ENCODE measurements at regions not wholly inside any gene's neighbourhood (a gene's known extent, or its start where the extent isn't known, plus 50 kb on each side); places are given as distances from the start of the nearest gene placed in this dataset.

DNA sequence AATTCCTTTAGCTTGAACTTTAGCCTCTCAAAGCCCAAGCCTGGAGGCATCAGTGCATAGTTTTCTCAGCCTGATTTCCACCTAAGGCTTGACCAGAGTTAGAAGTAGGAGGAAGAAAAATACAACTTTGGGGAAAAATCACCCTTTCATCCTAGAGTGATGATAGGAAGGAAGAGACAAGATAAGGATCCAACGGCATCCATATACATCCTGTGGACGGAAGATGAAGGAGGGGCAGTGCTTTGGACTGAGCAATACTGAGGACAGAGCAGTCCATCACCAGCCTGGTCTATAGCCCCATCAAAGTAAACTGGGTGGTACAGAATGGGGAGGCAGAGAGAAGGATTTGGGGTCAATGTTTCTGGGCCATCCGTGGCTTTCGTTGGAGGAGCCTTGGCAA is 247.9 kb downstream of the FAM76B start:
- Mint-ChIP-seq H3K27ac (no peak overlapping the region), H3K9me3 (no peaks in the 10 kb centered on the region), H3K4me3 (no peak overlapping the region), H3K36me3 (ENCODE audit: low read depth) (no peaks in the 10 kb centered on the region), H3K27me3 (no peaks in the 10 kb centered on the region), H3K4me1 (ENCODE audit: low read depth) (peaks cover 4% of the 10 kb centered on the region)
- Histone ChIP-seq H3K36me3 (ENCODE audit: insufficient read depth, low read length) (no peaks in the 10 kb centered on the region), H3K4me1 (ENCODE audit: insufficient read depth, low read length) (no peaks in the 10 kb centered on the region), H3K4me3 (ENCODE audit: low read length) (no peak overlapping the region), H3K27ac (ENCODE audit: low read depth in 1 of 2, low read length in 2 of 2) (no peak overlapping the region), H3K27me3 (ENCODE audit: control insufficient read depth in 1 of 2, insufficient read depth in 2 of 2, low read length in 2 of 2) (no peaks in the 10 kb centered on the region), H3K9me3 (ENCODE audit: control insufficient read depth in 1 of 2, insufficient read depth in 1 of 2, low read length in 2 of 2) (no peaks in the 10 kb centered on the region)
- DNase-seq (no peak), ATAC-seq (ENCODE audit: poor library complexity) (no peak)
- ChIA-PET CTCF (interaction anchor here (1.2 kb wide), 1 partner anchor 16 kb away, joined by 3 read pairs; no protein-coding TSS in a partner anchor), POLR2A (no interaction called here)
- intact Hi-C loops (cut with DNase I, micrococcal nuclease): no loop called here
- TF ChIP-seq, protein P1, sequence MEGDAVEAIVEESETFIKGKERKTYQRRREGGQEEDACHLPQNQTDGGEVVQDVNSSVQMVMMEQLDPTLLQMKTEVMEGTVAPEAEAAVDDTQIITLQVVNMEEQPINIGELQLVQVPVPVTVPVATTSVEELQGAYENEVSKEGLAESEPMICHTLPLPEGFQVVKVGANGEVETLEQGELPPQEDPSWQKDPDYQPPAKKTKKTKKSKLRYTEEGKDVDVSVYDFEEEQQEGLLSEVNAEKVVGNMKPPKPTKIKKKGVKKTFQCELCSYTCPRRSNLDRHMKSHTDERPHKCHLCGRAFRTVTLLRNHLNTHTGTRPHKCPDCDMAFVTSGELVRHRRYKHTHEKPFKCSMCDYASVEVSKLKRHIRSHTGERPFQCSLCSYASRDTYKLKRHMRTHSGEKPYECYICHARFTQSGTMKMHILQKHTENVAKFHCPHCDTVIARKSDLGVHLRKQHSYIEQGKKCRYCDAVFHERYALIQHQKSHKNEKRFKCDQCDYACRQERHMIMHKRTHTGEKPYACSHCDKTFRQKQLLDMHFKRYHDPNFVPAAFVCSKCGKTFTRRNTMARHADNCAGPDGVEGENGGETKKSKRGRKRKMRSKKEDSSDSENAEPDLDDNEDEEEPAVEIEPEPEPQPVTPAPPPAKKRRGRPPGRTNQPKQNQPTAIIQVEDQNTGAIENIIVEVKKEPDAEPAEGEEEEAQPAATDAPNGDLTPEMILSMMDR (IDR thresholded peaks at IDR 0.05): no peak

DNA sequence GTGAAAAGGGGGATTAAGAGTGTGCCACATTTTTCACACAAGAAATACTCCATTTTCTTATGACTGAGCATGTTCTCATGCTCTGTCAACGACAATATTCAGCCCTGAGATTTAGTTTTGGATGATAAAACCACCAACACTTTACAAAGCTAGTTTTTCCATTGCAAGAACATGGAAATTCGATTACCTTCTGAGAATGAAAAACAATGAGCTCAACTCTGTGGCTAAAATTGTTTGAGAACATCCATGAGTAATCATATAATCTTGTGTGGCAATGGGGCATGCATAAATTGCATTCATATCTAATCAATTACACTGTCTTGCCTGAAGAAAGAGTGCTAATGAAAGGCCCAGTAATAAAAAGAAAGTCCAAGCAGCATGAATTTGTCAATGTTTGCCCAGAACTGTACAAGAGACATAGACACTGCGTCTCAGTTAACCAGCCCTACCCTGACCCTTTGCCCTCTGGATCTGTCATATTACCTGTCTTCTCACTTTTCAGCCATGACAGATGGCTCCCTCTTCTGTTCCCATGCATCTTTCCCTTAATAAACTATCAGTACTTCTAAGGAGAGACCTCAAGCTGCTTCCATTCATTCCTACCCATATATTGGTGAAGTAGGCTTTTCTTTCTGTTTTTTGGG is 253.4 kb downstream of the FAM76B start:
- H3K27ac Mint-ChIP-seq: no peak overlapping the region
- ATAC-seq (ENCODE audit: poor library complexity) (no peak), DNase-seq (no peak)
- no peaks in the 10 kb centered on the region for H3K36me3 Mint-ChIP-seq (ENCODE audit: low read depth)
- H3K9me3 Mint-ChIP-seq: no peaks in the 10 kb centered on the region
- Histone ChIP-seq H3K4me1 (ENCODE audit: insufficient read depth, low read length) (no peaks in the 10 kb centered on the region), H3K9me3 (ENCODE audit: control insufficient read depth in 1 of 2, insufficient read depth in 1 of 2, low read length in 2 of 2) (peaks cover 0 to 11% of the 10 kb centered on the region in 2 experiments), H3K27me3 (ENCODE audit: control insufficient read depth in 1 of 2, insufficient read depth in 2 of 2, low read length in 2 of 2) (no peaks in the 10 kb centered on the region), H3K27ac (ENCODE audit: low read depth in 1 of 2, low read length in 2 of 2) (no peak overlapping the region), H3K4me3 (ENCODE audit: low read length) (no peak overlapping the region), H3K36me3 (ENCODE audit: insufficient read depth, low read length) (no peaks in the 10 kb centered on the region)
- TF ChIP-seq, protein P1 (IDR thresholded peaks at IDR 0.05): no peak
- intact Hi-C loops (cut with DNase I, micrococcal nuclease): no loop called here
- ChIA-PET CTCF (no interaction called here), POLR2A (no interaction called here)
- H3K4me3 Mint-ChIP-seq: no peak overlapping the region
- H3K27me3 Mint-ChIP-seq: no peaks in the 10 kb centered on the region
- no peaks in the 10 kb centered on the region for H3K4me1 Mint-ChIP-seq (ENCODE audit: low read depth)

DNA sequence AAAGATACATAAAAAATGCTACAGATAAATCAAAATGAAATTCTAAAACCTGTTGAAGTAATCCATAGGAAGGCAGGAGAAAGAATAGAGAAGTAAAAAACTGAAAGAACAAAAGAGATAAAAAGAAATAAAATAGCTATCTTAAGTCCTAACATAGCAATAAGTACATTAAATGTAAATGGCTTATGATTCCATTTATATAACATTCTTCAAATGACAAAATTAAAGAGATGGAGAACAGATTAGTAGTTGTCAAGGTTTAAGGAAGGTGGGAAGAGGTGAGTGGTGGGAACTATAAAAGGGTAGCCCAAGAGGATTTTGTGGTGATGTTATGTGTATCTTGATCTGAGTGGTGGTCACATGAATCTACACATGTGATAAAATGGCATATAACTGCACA is 254.8 kb downstream of the FAM76B start:
- Histone ChIP-seq H3K4me1 (ENCODE audit: insufficient read depth, low read length) (no peaks in the 10 kb centered on the region), H3K4me3 (ENCODE audit: low read length) (no peak overlapping the region), H3K27me3 (ENCODE audit: control insufficient read depth in 1 of 2, insufficient read depth in 2 of 2, low read length in 2 of 2) (no peaks in the 10 kb centered on the region), H3K9me3 (ENCODE audit: control insufficient read depth in 1 of 2, insufficient read depth in 1 of 2, low read length in 2 of 2) (peaks cover 0 to 11% of the 10 kb centered on the region in 2 experiments), H3K36me3 (ENCODE audit: insufficient read depth, low read length) (no peaks in the 10 kb centered on the region), H3K27ac (ENCODE audit: low read depth in 1 of 2, low read length in 2 of 2) (no peak overlapping the region)
- Mint-ChIP-seq H3K4me3 (no peak overlapping the region), H3K9me3 (no peaks in the 10 kb centered on the region), H3K4me1 (ENCODE audit: low read depth) (no peaks in the 10 kb centered on the region), H3K36me3 (ENCODE audit: low read depth) (no peaks in the 10 kb centered on the region), H3K27me3 (no peaks in the 10 kb centered on the region), H3K27ac (no peak overlapping the region)
- ATAC-seq (ENCODE audit: poor library complexity) (no peak), DNase-seq (no peak)
- TF ChIP-seq, protein P1 (IDR thresholded peaks at IDR 0.05): no peak
- CTCF ChIA-PET: no interaction called here
- POLR2A ChIA-PET: no interaction called here
- intact Hi-C loops (cut with DNase I, micrococcal nuclease): no loop called here
